GM18861 (cell line): ENCODE measurements at regions not wholly inside any gene's neighbourhood (a gene's known extent, or its start where the extent isn't known, plus 50 kb on each side); places are given as distances from the start of the nearest gene placed in this dataset.

Source experiments
- ATAC-seq: cut with Tn5 transposase; IDR thresholded peaks from one replicate; pipeline ENCODE4 v1.9.1; 2021; ENCODE audit not compliant: unreplicated experiment

DNA sequence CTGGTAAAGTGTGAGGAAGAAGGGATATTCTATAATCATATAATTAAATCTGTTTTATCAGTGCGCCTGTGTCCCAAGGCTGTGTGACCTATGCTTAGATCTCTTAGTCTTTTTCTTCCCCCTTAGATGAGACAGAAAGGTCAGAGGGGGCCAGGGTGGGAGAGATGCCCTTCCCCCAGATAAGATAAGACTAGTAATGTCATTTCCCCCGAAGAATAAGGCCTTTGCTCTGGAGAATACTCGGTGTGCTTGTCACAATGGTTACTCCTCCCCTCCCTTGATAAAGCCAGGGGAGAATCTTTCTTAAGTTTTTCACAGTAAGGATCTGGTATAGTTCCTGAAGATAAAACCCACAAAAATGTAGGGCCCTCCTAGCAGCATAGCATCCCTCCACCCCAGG, 1041.8 kb downstream of the SORCS3 start:
- ATAC-seq = no peak

DNA sequence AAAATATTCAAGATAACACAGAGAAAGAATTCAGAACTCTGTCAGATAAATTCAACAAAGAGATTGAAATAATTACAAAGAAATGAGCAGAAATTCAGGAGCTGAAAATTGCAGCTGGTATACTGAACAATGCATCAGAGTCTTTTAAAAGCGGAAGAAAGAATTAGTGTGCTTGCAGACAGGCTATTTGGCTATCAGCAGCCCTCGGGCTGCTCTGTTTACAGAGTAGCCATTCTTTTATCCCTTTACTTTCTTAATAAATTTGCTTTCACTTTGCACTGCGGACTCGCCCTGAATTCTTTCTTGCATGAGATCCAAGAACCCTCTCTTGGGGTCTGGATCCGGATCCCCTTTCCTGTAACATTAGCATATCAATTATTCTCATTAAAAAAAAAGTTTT, 1040.0 kb downstream of the SORCS3 start:
- ATAC-seq = no peak

DNA sequence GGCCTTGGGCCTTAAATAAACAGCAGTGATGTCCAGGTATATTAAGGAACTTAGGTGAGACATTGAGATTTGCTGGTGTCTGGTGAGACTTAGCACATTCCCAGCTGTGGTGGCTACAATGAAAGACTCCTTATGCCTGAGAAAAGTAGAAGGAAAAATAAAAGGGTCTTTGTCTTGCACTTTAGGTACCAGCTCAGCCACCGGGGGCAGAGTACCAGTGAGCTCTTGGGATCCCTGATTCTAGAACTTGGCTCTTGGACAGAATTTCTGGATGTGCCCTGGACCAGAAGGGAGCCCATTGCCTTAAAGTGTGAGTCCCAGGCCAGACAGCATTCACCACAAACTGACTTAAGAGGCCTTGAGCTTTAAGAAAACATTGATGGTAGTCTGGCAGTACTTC, 1038.7 kb downstream of the SORCS3 start:
- ATAC-seq = no peak

DNA sequence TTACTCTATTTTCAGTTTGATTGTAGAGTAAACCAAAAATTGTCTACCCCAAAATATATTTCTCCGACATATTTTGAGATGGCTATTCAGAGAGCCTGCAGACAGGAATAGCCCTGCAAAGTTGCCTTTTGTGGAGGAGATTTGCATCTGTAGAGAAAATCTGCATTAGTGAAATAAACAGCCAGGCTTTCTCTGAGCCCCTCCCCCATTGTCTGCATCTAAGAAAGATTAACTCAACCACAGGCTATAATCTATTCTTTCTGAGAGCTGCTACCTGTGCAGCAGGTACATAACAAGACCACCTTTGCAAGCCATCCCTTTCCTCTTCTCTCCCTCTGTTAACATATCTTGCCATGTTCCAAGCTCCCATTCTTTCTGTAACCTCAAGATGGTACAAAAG, 1034.2 kb downstream of the SORCS3 start:
- ATAC-seq = no peak

DNA sequence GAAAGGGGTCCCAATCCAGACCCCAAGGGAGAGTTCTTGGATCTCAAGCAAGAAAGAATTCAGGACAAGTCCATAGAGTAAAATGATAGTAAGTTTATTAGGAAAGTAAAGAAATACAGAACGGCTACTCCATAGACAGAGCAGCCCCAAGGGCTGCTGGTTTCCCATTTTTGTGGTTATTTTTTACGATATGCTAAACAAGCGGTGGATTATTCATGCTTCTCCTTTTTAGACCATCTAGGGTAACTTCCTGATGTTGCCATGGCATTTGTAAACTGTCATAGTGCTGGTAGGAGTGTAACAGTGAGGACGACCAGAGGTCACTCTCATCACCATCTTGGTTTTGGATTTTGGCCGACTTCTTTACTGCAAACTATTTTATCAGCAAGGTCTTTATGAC, 1033.4 kb downstream of the SORCS3 start:
- ATAC-seq = no peak

DNA sequence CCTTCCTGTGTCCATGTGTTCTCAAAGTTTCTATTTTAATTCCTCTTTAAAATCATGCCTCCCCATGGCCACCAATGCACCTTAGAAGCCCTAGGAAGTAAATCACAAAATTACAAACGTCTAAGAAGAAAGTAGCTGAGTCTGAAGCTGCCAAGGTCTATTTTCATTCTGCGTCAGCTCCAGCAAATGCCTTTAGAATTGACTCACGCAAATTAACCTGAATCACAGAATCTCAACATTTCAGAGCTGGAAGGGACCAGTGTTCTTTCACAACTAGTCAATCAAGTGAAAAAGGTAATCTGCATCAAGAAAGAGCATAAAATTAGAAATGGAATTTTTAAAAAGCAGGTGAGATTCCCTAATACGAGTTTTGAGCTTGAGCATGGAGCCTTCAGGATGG, 1017.6 kb downstream of the SORCS3 start:
- ATAC-seq = no peak

DNA sequence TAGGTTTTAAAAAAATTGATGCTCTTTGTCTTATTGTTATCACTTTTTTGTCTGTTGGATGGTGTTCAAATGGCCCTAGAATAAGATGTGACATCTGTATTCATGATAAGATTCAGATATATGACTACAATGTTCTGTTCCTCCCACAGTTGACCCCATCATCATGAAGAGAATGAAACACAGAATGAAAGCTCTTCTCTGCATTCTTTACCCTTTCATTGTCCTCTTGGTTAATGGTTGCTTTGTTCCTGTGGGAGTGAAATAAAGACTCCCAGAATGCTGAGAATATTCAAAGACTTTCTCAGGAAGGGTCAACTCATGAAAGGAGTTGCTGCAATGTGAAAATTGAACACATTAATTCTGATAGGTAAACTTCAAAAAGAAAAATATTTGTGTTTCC, 1015.8 kb downstream of the SORCS3 start:
- ATAC-seq = no peak

DNA sequence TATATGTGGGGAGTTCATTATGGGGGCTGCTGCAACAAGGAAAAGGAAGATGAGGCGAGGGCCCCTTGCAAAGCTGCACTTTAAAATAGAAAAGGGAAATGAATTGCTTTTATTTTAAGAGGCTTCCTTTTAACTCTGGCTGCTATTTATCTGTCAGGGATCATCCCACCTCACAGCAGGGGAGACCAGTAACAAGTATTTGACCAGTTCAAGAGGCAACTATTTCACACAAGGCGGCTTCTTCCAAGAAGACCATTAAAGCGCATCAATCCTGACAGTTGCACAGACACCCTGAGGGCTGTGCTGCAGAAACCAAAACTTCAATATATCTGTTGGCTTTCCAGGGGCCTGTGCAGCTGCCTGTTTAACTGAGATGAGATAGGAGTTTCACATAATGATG, 1009.2 kb downstream of the SORCS3 start:
- ATAC-seq = no peak

DNA sequence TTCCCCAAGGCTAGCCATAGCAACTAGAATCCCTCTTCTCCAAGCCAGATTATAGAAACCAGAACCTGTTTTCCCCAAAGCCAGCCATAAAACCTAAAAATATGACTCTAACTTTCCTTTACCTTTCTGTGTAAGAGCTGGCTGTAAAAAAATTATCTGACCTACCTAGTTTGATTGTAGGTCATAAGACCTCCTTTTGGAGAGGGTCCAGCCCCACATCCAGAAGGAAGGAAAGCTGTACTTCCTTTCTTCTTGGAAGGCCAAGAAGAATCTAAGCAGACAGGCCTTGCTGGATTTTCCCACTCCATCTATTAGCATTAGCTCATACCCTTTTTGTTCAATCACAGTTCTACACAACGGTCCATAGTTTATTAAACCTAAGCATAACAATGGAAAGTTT, 1006.3 kb downstream of the SORCS3 start:
- ATAC-seq = no peak

DNA sequence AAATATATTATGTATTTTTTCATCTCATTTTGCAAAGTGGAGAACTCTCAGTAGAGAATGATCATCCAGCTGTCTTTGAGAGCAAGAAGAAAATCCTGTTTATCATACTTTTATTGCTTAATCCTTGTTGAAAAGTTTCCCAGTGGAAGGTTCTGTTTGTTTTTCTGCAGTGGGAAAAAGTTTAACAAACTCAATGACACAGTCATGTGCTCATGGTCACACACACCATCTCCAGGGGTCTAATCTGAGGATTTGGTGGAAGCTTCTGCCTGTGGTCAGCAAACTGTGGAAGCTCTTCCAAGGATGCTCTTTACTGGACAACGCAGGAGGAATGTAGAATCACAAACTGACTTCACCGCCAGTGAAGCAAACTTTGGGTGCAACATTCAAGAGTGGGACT, 1003.9 kb downstream of the SORCS3 start:
- no peak for ATAC-seq

DNA sequence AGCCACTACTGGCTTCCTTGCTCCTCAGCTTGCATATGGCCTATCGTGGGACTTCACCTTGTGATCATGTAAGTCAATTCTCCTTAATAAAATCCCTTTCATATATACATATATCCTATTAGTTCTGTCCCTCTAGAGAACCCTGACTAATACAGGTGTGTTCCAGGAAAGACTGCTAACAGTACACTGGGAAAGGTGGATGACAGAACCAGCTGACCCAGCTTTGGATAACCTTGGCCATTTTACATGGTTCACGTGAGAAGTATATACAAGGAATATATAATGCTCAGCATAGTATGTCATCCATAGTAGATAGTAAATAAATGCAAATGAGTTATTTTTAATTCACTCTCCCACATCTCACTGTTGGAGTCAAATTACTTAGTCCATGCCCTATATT, 1003.5 kb downstream of the SORCS3 start:
- ATAC-seq = no peak

DNA sequence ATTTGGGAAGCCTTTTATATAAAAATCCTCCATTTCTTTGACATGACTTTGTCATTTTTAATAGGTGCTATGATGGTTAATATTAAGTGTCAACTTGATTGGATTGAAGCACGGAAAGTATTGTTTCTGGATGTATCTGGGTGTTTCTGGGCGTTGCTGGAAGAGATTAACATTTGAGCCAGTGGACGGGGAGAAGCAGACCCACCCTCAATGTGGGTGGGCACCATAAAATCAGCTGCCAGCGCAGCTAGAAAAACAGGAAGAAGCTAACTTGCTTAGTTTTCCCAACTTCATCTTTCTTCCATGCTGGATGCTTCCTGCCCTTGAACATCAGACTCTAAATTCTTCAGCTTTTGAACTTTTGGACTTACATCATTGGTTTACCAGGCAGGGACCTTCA, 1003.0 kb downstream of the SORCS3 start:
- no peak for ATAC-seq

DNA sequence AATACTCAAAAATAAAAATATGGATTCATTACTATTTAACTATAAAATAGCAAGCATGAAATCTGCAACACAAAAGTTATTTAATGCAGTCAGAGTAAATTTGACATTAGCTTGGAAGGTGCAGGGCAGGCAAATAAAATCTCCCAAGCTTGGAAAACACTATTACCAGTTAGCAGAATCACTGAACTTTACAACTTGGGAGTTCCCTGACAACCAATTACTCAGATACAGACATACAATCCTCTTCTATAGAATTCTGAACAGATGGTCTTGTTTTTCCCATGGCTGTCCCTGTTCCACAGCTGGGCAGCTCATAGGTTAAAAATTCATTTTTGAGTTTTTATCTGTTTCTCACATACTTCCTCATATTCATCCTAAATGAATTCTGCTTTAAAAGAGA, 1002.6 kb downstream of the SORCS3 start:
- no peak for ATAC-seq

DNA sequence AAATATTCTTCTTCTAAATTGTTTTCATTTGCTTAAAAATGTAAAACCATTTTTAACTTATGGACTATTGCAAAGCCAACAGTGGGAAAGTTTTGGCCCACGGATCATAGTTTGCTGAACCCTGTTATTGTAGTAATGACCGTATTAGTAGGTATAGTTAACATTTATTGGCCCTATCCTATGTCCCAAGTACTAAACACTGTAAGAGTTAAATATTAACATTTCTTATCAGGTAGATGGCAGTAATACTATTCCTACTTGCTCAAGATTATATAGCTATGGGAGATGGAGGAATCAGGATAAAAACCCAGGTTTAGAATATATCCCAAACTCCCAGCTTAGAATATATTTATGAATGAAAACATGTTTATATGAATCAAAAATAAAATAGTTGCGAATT, 993.2 kb downstream of the SORCS3 start:
- no peak for ATAC-seq

DNA sequence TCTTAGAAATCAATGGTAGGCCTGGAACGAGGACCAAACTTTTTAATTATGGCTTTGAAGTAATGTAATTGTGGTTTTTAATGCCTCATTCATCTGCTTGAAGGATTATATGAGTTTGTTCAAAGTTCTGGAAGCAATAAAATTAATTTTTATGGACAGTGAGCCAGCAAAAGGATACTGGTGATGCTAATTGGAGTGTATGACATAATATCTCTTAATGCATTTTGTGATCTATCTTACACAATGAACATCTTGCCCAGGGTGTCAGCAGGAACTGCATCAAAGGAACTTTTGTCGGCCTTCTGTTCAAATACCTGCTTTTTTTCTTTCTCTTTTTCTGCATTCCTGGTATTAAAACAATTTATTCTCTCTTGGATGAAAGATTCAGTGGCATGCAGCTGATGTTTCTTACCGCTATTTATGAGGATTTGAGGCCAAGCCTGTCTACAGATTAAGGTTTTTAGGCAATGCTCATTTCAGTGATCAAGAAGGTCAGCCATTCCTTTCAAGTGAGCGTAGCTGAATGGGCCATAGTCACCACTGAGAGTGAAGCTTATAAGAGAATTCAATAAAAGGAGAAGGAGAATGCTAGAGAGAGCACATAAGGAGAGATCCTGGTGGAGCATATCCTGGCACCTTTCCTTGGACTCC, 974.8 kb downstream of the SORCS3 start:
- ATAC-seq = no peak

DNA sequence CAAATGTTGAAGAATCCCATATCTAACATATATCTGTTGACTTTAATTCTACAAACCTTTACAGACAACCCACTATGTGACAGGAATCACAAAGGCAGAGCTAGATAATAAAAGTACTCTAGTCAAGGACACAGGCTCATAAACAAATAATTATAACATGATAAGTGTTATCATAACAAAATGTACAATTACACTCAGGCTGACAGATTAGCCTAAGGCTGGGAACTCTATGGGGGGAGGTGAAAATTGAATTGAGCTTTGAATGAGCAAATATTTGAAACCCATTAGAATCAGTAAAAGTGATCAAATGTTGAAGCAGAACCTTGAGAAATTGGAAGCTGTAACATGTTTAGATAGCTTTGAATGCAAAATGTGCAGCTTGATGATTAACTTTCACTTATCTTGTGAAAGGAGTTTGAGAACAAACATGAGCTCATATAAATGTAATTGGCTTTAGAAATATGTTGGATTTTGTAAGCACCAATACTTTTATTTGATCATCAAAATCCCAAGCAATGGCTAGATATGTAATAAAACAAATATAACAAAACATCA, 970.2 kb downstream of the SORCS3 start:
- ATAC-seq = no peak

DNA sequence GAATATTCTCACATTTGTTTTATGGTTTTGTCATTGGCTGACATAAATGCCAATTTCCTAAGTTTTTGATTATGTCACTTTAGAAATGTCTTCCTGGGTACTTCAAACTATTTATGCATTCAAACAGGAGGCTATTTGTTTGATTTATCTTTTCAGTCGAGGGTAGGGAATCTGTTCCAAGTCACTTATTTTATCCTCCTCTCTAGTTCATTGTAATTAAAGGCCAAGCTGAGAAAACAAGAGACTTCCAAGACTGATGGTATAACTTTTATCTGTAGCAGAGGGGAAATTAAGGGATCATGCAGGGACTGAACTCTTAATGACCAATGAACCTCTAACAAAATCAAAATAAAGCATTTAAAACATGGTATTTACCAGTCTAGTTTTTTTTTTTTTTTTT, 968.4 kb downstream of the SORCS3 start:
- ATAC-seq = no peak

DNA sequence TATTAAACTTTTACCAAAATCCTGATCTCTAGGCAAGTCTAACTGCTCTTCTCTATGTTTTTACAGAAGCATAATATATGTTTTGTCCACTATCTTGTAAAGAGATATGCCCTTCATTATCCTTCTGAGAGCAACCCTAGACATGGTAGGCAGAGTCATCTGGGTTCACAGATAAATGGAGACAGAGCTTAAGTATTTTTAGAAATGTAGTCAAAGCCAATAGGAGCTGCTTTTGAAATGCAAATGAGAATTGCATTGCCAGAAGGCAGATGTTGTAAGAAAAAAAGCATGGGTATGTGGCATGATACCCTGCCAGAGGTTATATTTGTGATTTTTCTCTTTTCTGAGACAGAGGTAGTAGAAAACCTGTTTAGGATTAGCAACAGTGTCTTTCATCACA, 964.8 kb downstream of the SORCS3 start:
- ATAC-seq = no peak

DNA sequence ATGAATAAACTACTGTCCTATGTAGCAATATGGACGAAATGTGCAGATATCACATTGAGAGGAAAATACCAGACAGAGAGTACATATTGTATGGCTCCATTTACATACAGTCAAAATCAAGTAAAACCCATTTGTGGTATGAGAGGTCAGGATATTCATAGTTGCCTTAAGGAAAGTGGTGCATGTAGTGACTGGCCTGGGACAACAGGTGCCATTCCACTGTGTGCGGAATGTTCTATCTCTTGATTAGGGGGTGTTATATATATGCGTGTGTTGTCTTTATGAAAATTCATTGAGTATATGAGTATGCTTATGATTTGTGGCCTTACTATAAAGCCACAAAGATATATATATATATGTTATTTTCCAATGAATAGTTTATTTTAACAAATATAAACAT, 964.0 kb downstream of the SORCS3 start:
- no peak for ATAC-seq

DNA sequence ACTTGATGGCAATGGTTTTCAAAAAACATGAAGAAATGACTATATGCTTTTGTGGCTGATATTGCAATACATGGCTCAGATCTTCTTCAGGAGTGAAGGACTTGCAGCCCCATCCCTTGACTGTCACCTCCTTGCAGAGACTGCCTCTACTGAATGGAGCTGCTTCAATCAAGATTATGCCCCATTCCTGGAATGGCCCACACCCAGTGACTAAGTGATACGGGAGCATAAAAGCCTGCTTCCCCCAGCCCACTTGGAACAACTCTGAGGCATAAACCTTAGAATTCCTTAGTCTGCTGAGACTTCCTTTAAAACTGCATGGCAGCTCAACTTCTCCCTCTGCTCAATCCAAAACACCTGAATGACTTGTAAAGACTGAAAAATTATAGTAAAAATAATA, 957.1 kb downstream of the SORCS3 start:
- ATAC-seq = no peak

DNA sequence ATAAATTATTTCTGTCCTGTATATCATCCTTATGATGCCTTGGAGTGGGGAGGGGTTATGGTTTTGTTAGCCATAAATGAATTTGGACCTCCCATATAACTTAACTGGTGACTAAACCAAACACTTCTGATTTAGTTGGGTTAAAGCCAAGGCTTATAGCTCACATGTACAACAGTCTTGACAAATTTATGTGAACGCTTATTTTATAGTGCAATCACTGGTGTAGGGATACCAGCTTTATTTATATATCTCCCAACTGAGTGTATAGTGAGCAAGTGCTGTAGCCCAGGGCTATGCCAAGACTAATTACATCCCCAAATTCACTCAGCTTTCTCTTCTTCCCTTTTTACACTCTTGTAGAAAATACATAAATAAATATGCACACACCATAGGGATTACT, 956.2 kb downstream of the SORCS3 start:
- no peak for ATAC-seq

DNA sequence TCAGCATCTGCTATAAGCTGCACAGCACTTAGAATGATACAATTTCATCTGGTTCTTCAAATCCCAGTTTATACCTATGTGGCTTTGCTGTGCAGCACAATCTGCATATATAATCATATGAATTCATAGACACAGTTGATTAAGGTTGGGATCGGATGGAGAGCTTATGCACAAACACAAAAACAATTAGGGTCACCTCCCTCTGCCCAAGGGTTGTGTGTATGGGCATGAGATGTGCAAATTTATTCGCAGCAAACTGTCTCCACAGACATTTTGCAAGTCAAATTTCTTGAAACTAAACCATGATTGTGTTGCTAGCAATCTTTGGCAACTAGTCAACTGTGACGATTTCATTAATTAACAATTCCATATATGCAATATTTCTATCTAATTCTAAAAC, 955.7 kb downstream of the SORCS3 start:
- ATAC-seq = no peak

DNA sequence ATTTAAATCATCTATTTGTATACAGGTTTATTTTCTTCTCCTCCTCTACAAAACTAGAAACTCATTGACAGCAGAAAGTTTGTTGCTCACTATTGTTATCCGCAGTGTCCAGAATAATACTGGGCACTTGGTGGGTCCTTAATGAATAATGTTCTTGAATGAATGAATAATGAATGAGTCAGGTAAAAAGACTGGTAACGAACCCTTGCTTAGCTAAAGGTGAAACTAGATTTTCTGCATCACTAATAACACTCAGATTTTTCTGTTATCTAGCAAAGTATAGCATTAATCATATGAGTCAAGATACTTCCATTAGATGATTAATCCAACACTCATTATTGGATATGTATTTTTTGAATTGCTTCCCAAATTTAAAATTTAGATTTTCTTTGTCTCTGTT, 953.2 kb downstream of the SORCS3 start:
- ATAC-seq = no peak
